Right kidney (tissue), 1 donor: ENCODE measurements at regions not wholly inside any gene's neighbourhood (a gene's known extent, or its start where the extent isn't known, plus 50 kb on each side); places are given as distances from the start of the nearest gene placed in this dataset.
"Not testable (repeated sequence)": the region's sequence is repeated elsewhere in the genome, so short reads cannot be mapped to it uniquely, and the experiment has no call there.

ENCODE experiments used
- DNase-seq: peaks from one replicate; pipeline ENCODE4 v3.0.0-alpha.2; 2016

DNA sequence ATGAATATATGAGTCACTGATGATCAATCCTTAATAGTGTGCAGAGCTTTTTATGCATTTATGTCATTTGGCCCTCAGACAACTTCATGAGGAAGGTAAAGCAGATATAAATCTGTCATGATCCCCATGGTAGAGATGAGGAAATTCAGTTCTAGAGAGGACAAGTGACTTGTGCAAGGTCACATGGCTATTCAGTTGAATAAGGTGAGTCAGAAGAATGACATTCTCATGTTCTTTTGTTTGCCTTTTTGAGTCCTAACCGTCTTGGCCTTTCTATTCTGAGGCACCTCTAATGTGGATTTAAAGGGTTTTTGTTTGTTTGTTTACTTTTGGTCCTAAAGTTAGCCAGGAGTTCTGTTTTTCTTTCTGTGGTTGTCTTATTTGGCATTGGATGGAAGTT is 116.2 kb upstream of the ELAC2 start:
- no peak for DNase-seq

GRCh38 chr17:13131225-13131624 is 113.4 kb upstream of the ELAC2 start:
- DNase-seq = no peak

GRCh38 chr17:13129356-13129755 is 111.5 kb upstream of the ELAC2 start:
- DNase-seq = no peak

DNA sequence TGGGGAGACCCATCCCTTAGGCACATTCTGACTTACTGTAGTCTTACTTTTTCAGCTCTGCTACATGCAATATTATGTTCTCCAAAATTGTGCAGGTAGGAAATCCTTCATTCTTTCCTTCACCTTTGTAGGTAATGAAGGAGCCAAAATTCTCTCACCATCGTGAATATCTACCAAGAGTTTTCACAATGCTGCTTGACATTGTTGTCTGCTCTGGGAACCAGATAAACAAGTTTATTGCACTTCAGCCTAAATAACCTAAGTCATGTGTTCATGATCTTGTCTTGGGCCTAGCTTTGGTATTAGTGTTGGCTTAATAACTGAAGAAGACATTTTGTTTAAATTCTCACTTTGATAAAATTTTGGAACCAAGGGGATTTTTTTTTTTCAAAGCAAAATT is 110.8 kb upstream of the ELAC2 start:
- no peak for DNase-seq

GRCh38 chr17:13127921-13128602 is 110.2 kb upstream of the ELAC2 start:
- DNase-seq = no peak

DNA sequence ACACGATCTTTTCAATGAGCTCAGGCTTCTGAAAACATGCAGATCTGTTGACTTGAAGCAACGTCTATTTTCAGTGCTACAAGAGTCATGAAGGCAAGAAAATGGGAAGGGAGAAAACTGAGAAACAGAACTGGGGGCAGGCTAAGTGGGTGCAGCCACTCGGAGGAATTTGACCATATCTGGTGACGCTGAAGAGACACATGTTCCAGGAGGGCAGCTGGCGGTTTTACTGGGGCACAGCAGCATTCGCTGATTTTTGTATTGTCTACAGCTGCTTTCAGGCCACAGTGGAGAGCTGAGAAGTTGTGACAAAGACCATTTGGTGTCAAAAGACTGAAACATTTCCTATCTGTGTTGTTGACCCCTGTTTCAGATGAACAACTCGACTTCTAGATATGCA is 103.0 kb upstream of the ELAC2 start:
- DNase-seq = no peak

- DNase-seq = no peak
Observed at GRCh38 chr17:13118311-13118710, 100.5 kb upstream of the ELAC2 start.

- DNase-seq = no peak
Observed at GRCh38 chr17:13117616-13118015, 99.8 kb upstream of the ELAC2 start.

- peak; percentile 41 for DNase-seq
Observed at GRCh38 chr17:13114601-13115031, 96.8 kb upstream of the ELAC2 start.

DNA sequence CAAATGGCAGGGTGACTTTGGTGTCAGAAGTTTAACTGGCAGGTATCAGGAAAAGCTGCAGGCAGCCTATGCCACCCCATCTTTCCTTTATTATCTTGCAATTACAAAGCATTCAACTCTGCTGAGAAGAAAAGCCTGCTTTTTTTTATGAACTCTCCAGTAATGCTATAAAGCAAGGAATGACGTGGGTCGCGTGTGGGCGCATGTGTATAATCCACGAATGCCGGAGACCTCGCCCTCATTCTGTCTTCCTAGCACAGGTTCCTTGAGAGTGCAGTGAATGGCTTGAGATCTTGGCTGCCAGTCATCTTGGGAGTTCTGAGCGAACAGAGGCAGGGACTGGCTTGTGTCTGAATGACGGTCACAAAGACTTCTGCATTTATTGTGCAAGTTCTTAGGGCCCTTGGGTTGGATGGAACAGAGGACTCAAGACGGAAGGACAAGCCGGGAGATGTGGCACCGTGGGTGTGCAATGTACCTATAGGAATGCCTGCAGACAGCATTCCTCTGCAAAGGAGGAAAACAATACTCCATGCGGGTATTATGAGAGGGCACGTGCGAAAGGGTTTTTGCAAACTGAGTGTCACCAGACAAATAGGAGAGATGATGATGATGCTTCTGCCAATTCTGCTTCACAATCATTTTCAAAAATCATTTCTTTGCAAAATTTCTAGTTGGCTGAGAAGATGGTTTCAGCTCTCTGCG is 96.1 kb upstream of the ELAC2 start:
- no peak for DNase-seq

DNA sequence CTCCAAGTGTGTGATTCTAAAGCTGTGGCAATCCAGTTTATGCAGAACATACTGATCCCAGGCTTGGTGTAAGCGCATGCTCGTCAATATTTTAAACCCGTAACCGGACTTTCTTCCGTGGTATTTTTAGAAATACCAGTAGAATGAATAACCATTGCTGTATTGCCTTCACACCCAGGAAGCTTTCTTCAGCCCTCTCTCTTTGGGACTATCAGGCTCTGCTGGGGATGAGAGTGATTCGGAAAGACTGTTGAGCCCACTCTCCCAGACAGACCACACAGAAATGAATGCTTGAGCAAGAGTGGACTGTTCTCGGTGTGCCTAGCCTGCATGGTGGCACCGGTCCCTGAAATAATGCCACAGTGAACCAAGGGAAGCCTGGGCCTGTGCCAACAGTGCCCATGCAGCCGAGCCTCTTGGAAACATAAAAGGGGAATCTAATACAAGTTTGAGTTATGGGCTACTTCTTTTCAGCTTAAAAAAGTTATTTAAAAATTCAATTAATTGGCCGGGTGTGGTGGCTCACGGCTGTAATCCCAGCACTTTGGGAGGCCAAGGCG is 89.9 kb upstream of the ELAC2 start:
- DNase-seq = no peak

DNA sequence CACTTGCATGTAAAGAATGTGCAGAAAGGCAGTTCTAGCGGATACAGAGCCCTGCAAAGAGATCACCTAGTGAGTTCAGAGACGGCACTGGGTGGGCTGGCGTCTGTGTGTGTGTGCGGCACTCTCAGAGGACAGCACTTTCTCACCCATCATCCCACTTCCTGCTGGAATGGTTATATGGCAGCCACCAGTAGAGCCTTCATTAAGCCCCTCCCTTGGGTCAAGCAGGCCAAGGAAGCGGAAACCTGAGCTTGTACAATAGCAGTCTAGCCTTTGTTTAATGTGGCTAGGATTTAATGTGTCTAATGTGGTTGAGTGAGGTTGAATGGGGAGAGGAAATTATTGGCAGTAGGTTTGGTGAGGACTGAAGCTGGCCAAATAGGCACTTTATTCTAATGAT is 88.3 kb upstream of the ELAC2 start:
- no peak for DNase-seq

GRCh38 chr17:13104576-13104975 is 86.7 kb upstream of the ELAC2 start:
- no peak for DNase-seq

GRCh38 chr17:13102477-13102876 is 84.7 kb upstream of the ELAC2 start:
- DNase-seq = no peak

- DNase-seq = no peak
Observed at GRCh38 chr17:13099926-13100325, 82.1 kb upstream of the ELAC2 start.

DNA sequence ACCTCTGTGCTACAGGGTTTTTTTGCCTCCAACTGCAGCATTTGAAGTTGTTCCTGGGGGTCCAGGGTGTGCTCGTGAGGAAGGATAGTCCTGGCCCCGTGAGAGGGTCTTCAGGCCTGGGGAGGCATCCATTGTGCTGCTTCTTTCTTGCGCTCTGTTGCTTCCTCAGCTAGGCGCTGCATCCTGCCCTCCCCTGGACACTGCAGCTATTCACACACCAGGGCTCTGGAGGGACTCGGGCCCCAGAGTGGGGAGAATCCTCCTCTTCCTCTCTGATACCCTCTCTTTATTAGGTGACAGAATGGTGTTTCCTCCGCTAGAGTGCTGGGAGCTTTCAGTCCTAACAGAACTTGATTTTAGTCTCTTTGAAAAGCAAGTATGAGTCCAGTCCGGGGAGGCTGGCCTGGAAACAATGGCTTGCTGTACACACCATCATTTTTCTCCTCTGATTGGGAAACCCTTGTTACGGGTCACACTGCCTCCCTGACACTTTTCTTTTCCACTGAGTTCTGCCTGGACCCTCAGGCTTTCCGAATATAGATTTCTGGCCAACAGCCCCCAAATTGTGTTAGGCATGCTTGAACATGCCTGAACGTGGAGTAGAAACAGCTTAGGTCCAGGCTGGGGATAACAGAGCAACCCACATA is 81.4 kb upstream of the ELAC2 start:
- no peak for DNase-seq

DNA sequence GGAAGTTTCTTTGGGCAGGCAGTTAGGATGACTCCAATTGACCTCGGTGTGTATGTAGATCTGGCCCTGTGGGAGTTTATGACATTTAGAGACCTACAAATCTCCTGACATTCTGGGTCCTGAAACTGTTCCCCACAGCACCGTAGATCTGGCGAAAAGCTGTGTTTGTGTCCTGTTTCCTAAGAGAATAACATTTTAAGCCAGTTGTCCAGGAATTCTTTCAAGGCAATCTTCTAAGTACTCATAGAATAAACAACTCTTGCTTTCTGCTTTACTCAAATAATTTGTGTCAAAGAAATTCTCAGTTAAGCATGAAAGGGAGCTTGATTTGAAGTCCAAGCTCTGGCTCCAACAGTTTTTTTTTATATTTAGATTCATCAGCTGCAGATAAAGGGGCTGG is 78.5 kb upstream of the ELAC2 start:
- DNase-seq = no peak

DNA sequence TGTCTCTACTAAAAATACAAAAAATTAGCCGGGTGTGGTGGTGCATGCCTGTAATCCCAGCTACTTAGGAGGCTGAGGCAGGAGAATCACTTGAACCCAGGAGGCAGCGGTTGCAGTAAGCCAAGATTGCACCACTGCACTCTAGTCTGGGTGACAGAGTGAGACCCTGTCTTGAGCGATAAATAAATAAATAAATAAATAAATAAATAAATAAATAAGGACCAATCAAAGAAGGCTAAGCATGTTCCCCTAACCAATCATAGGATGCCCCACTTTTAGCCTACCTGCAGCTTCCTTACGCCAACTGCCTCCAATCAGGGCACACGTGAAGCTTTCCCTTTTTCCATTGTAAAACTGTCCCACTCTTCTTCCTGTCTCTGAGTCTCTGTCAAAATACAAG is 74.2 kb upstream of the ELAC2 start:
- DNase-seq = not testable (repeated sequence)

GRCh38 chr17:13088666-13089065 is 70.8 kb upstream of the ELAC2 start:
- DNase-seq = no peak

- DNase-seq = no peak
Observed at GRCh38 chr17:13087802-13088201, 70.0 kb upstream of the ELAC2 start.

- no peak for DNase-seq
Observed at GRCh38 chr17:13086142-13086769, 68.4 kb upstream of the ELAC2 start.

- no peak for DNase-seq
Observed at GRCh38 chr17:13085578-13085977, 67.8 kb upstream of the ELAC2 start.

GRCh38 chr17:13084420-13084819 is 66.6 kb upstream of the ELAC2 start:
- no peak for DNase-seq
